ENCODE measurements at regions not wholly inside any gene's neighbourhood (a gene's known extent, or its start where the extent isn't known, plus 50 kb on each side); places are given as distances from the start of the nearest gene placed in this dataset.

GRCh38 chr5:124419531-124419930 lies 326.9 kb downstream of the ZNF608 start:
- no peak for DNase-seq (ENCODE audit: low spot score)

- DNase-seq (ENCODE audit: low spot score), result no peak
Measured at GRCh38 chr5:124418390-124418789, 328.0 kb downstream of the ZNF608 start.

GRCh38 chr5:124417196-124417595 lies 329.2 kb downstream of the ZNF608 start:
- no peak for DNase-seq (ENCODE audit: low spot score)

- DNase-seq (ENCODE audit: low spot score), result no peak
Measured at GRCh38 chr5:124416627-124417026, 329.8 kb downstream of the ZNF608 start.

- no peak for DNase-seq (ENCODE audit: low spot score)
Measured at GRCh38 chr5:124414973-124415372, 331.5 kb downstream of the ZNF608 start.

- DNase-seq (ENCODE audit: low spot score), result peak; percentile 52
Measured at GRCh38 chr5:124410539-124411488, 335.6 kb downstream of the ZNF608 start.

- DNase-seq (ENCODE audit: low spot score), result no peak
Measured at GRCh38 chr5:124408738-124409453, 337.5 kb downstream of the ZNF608 start.

GRCh38 chr5:124404796-124405195 lies 341.6 kb downstream of the ZNF608 start:
- DNase-seq (ENCODE audit: low spot score), result no peak

GRCh38 chr5:124403281-124403680 lies 343.2 kb downstream of the ZNF608 start:
- no peak for DNase-seq (ENCODE audit: low spot score)

GRCh38 chr5:124402144-124402581 lies 344.3 kb downstream of the ZNF608 start:
- no peak for DNase-seq (ENCODE audit: low spot score)

GRCh38 chr5:124401476-124402143 lies 344.8 kb downstream of the ZNF608 start:
- DNase-seq (ENCODE audit: low spot score), result no peak

GRCh38 chr5:124399426-124399961 lies 346.9 kb downstream of the ZNF608 start:
- no peak for DNase-seq (ENCODE audit: low spot score)

- DNase-seq (ENCODE audit: low spot score), result no peak
Measured at GRCh38 chr5:124398460-124398859, 348.0 kb downstream of the ZNF608 start.

- no peak for DNase-seq (ENCODE audit: low spot score)
Measured at GRCh38 chr5:124397317-124397716, 349.1 kb downstream of the ZNF608 start.

GRCh38 chr5:124395926-124396325 lies 350.5 kb downstream of the ZNF608 start:
- DNase-seq (ENCODE audit: low spot score), result no peak

GRCh38 chr5:124395287-124395686 lies 351.2 kb downstream of the ZNF608 start:
- no peak for DNase-seq (ENCODE audit: low spot score)

- no peak for DNase-seq (ENCODE audit: low spot score)
Measured at GRCh38 chr5:124394700-124395245, 351.7 kb downstream of the ZNF608 start.

GRCh38 chr5:124393584-124394379 lies 352.7 kb downstream of the ZNF608 start:
- DNase-seq (ENCODE audit: low spot score), result no peak

GRCh38 chr5:124383693-124384092 lies 362.7 kb downstream of the ZNF608 start:
- DNase-seq (ENCODE audit: low spot score), result no peak

GRCh38 chr5:124377386-124377785 lies 369.1 kb downstream of the ZNF608 start:
- no peak for DNase-seq (ENCODE audit: low spot score)

GRCh38 chr5:124373883-124374282 lies 372.6 kb downstream of the ZNF608 start:
- no peak for DNase-seq (ENCODE audit: low spot score)

All from germinal center (tissue), 1 donor.